Stimulated activated CD8-positive, alpha-beta memory T cell treated with anti-CD3 and anti-CD28 coated beads, Interleukin-12 subunit alpha, Interleukin-12 subunit beta, amount 100 ng/mL, for 4 hours (primary cell): ENCODE measurements at regions not wholly inside any gene's neighbourhood (a gene's known extent, or its start where the extent isn't known, plus 50 kb on each side); places are given as distances from the start of the nearest gene placed in this dataset.

ENCODE experiments used
- DNase-seq: peaks from one replicate; pipeline ENCODE4 v3.0.0-alpha.2; 2020; ENCODE audit warnings: low read depth

DNA sequence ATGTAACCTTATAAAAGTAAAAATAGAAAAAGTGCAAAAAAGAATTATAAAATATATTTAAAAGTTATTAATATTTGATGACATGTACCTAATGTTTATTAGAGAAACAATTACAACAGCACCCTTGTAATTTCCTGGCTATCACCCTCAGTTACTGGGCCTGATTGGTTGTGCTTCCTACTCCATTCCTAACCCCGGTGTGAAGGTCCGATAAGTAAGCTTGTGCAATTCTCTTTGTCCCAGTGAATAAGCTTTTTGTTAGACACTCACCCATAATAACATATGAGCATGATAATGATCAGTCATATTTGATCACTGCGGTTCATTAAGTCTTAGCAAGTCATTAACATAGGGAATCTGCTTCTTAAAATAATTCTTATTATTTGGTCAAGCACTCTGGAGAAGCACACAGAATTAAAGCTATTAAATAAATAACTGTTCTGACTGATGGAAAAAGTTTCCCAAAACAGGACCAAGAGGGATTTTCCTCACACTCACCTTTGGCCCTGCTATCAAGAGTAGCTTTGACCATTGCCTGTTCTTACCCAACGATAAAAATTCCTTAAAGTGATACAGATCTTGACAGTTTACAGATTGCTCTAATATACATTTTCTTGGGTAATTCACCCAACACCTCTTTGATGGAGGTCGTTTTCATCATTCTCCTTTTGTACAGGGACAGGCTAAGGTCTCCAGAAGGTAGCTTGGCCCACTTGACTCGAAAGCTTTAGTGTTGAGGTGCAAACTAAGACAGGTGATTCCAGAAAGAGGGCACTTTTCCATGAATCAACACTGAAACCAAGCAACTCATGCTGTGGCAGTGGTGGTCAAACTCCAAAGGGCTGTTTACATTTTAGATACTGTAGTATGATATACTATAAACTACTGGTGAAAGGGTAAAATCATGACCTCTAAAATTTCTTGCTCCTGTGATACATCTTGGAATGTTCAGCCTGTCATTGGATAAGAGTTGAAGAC is 543.0 kb upstream of the KCNMB2 start:
- DNase-seq, result no peak

DNA sequence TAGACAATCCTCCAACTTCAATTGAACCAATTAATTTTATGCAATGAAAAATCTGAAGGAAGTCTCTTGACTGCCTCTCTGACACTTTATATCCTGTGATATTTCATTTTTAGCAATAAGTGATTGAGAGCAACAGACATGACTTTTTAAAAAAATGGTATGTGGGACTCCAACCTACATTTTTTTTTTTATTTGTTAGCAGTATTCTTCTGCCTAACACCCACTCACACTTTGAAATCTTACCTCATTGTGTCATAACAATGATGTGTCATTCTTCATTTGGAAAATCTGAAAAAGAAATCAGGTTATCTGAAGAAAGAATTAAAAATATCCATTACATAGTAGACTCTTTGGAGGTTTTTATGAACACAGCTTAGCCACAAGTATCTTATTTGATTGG is 541.3 kb upstream of the KCNMB2 start:
- DNase-seq, result no peak

DNA sequence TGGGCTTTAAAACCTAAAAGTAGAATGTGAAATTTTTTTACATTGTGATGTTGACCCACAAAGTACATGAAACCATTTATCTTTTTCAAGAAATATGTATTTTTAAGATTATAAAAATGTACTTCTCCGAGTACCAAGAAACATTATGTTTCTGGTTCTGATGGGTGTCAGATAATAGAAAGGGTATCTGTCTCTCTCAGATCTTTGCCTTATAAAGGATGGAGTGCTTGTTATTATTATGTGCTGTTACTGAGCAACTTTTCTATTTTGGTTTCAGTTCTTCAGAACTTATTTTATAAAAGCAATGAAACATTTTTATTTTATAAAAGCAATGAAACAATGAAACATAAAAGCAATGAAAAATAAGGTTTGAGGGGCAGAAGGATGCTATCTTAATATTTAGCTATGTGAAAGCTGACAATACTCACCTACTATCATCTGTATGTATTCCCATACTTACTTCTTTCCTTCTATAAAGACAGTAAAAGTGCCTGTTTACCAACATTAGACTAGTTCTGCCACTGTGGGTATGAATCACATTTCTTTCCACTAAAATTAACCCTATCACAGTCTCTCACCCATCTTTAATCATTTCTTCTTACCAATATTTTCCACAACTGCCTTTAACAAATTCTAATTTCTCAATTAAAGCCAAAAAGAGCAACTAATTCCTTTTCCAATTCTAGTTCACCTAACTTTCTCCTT is 540.7 kb upstream of the KCNMB2 start:
- no peak for DNase-seq

DNA sequence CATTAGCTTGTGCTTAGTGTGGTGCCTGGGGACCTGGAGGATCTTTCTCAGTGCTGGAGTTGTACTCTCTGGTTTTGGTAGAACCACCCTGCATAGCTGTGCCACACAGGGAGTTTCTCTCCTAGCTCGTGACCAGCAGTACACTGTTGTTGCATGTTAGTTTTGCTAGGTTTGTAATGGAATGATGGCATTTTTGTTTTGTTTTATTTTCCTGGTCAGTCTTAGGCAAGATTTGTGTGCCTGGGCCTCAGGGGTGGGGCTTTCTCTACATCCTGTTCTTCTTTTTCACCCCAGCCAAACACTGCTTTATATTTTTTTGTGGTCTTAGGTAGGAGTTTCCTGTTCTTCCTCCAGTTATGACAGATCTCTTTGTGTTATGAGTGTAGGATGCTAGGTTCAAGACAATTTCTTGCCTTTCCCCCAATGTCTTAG is 534.5 kb upstream of the KCNMB2 start:
- DNase-seq, result no peak

DNA sequence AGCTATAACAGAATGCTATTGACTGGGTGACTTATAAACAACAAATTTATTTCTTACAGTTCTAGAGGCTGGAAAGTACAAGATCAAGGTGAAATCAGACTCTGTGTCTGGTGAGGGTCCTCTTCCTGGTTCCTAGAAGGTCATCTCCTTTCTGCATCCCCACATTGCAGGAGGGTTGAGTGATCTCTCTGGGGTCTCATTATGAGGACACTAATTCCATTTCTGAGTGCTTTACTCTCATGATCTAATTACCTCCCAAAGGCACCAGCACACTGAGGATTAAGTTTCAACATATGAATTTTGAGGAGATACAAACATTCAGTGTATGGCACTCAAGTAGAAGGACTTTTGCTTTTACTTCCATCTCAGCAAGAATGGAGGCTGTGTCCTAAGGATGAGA is 534.1 kb upstream of the KCNMB2 start:
- no peak for DNase-seq

DNA sequence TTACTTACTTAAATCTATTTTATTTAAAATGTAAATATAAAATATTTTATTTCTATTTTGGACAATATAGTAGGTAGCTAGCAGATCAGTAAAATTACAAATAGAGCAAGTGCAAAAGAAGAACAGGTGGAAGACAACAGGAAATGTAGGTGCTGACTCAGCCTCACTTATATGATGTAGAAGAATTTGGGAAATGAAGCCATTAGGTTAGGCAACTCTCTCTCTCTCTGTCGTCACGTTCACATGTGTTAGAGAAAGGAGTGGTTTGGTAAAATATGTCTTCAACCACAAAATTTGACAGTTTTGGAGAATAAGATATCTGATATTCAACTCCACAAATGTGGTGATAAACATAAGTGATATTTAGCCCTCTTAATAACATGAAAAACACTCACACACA is 532.5 kb upstream of the KCNMB2 start:
- DNase-seq, result no peak

DNA sequence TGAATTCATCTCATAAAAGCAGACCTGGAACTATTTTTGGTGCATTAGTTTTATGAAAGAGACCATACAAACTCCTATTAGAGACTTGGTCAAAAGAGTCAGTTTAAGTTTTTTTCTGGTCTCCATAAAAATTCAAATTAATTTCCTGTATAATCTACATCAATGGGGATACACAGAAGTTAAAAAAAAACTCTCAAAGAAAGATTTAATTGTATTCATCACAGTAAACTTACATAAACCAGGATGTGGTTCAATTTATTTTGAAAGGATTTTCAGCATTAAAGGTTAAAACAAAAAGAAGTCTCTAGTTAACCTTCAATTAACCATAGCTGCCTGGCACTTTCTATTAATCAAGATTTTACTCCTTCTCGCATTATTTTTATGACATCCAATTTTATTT is 530.3 kb upstream of the KCNMB2 start:
- no peak for DNase-seq

DNA sequence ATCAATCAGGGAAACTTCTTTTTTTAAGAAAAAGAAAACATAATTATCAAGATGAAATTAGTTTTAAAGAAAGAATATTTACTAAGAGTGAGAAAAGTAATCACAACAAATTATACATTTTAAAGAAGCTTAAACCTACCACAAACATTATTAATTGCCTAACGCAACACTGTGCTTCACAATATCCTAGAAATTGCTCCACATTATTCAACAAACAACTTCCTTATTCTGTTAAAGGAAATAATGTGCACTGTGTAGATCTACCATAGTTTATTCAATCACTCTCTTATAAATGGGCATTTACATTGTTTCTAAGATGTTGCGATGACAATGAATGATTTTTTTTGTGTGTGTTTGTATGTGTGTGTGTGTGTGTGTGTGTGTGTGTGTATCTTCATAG is 525.9 kb upstream of the KCNMB2 start:
- DNase-seq, result no peak

DNA sequence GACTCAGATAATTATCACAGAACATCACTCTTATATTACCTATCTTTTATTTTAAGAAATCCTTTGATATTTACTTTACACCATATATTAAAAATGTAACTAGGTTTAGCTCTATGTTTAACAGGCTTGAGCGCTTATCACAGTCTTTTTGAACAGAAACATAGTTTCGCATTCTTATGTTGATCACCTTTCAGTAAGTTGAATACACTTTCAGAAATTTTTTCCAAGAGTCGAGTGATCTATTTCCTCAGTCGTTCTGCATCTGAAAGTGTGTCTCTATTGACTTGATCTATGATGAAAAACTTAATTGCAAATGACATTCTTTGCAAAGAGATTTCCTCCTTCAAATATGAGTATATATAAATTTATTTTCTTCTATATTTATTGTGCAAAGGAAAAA is 516.6 kb upstream of the KCNMB2 start:
- DNase-seq, result no peak

DNA sequence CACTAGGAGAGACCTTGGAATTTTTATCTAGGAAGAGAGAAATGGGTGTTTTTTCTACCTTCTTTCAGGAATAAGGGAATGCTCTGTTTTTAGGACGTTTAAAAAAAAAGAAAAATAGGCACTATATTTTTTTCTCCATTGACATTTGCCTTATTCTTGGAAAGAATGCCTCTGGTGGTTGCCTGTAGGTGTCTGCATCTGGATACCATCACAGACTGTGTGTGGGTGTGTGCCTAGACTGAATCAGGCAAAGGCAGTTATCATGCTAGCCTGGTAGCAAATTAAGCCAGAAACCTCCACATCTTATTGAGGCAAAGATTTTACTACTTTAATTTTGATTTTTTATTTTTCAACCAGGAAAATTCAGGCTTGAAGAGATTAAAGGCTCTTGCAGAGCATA is 513.6 kb upstream of the KCNMB2 start:
- no peak for DNase-seq

DNA sequence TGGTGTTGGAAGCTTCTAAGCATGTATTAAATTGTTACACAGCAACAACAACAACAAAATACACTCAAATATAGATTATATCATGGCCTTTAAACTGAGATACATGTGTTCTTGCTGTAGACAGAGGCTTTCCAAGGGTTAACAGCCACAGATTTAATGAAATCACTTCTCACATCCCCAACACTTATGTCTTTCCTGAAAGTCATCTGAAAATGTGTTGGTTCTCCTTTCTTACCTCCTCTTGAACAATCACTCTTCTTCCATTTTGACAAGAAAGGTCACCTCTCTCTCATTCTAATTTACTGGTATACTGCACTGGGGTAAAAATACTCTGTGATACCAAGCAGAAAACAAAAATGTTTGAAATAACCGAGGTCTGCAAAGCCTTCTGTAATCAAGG is 507.3 kb upstream of the KCNMB2 start:
- no peak for DNase-seq

DNA sequence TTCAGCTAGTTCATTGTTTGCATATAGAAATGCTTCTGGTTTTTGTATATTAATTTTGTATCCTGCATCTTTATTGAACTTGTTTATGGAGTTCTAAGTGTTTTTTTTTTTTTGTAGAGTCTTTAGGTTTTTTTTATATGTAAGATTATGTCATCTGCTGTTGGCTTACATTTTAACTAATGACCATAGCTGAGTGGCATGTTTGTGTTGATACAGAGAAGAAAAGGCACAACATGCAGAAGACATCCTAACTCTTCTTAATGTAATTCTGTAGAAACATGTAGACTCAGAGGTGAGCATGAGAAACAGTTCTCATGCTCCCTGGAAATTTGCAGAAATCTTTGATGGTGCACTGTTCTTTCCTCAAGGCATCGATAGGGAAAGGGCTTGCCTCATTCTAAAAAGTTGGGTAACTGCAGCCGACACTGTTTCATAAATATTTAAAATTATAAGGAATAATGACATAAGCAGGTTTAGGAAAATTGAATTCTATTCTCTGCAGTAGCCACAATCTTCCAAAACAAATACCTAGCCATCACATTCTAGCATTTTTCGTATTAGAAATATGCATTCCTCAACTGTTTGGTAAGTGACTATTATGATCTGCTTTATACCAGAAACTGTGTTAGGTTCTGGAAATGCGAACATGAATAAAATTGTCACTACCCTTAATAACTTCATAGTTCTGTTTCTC is 499.6 kb upstream of the KCNMB2 start:
- DNase-seq, result no peak

DNA sequence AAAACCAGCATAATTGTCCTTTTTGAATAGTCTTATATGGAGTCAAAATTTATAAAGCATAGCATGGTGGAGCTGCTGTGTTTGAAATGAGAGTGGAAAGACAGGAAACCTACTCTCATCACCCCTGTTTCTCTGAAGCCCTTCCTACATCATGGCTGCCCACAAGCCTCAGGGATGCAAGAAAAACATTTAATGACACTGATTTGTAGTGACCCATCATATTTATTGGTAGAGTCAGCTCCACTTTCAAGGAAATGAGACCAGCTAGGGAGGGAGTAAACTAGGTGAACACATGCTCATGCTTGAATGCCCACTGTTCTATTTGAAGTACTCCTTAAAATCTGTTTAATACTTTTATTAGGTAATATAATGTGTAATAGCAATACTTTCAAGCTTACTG is 494.3 kb upstream of the KCNMB2 start:
- no peak for DNase-seq

DNA sequence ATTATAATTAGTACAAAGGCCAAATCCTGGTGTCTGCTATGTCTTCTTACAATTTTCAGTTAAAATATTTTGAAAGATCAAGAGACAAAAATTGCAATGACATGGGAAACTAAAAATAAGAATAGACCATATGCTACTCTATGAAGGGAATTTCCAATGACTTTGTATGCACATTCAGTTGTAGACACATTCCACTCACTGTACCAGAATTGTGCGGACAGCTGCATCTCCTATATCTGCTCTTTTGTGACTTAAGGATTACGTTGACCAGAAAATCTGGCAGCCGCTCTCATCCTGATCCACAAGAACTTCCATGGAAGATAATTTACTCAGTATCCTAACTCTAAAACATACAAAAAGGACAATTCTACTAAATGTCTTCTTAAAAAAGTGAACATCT is 493.9 kb upstream of the KCNMB2 start:
- no peak for DNase-seq

DNA sequence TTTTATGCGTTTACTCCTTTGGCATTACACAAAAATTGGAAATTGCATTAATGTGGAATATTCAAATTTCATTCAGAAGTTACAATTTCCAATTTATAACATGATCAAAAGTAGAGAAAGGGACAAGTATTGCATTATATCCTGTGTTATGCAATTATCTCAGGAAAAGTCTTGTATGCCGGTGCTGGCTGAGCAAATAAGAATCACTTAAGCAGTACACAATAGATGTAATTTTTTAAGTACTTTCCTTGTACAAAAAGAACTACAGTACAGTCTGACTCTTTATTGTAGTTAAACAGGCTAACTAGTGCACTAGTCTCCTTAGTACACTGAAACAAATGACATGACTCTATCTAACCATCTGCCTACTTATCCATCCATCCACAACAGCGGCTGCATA is 493.2 kb upstream of the KCNMB2 start:
- no peak for DNase-seq

DNA sequence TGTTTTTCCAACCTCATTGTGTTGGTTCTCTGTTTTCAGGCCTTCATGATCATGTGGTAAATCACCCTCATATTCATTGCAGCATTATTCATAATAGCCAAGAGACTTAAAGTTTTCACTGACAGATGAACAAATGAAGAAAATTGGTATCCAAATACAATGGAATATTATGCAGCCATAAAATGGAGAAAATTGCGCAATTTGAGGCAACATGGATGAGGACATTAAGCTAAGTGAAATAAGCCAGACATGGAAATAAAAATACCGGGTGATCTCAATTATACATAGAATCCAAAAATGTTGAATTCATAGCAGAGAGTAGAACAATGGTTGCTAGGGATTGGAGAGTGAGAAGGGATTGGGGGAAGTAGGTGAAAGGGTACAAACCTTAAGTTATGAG is 491.9 kb upstream of the KCNMB2 start:
- no peak for DNase-seq

DNA sequence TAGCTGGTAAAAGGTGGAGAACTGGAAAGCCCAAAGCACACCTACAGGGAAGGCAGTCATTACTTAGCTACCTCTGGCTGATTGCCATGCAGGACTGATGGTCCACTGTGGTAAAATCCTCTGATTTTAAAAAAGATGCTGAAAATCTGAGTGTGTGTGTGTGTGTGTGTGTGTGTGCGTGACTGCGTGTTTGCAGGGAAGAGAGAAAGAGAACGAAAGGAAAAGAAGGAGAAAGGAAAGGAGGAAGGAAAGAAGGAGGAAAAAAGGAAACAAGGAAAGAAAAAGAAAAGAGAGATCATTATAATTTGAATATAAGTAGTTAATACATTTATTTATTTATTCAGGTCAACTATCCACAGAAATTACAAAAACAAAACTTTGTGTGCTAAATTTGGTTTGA is 488.7 kb upstream of the KCNMB2 start:
- DNase-seq, result no peak

DNA sequence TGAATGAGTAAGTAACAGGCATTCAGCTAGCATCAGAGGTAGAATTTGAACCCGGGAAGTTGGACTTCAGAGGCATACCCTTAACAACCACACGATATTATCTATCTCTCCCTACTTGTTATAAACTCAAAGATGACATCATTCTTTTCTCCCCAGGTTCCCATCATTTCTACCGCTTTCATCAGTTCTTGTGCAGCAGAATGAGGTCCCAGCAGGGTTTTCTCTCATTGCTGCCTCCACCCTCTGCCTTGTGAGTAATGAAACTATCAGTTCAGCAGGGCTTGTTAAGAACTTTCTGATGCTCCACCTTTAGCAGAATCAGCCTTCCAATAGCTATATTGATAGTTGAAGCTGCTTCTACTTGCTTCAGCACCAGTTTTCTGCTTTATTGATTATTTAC is 487.5 kb upstream of the KCNMB2 start:
- DNase-seq, result no peak

DNA sequence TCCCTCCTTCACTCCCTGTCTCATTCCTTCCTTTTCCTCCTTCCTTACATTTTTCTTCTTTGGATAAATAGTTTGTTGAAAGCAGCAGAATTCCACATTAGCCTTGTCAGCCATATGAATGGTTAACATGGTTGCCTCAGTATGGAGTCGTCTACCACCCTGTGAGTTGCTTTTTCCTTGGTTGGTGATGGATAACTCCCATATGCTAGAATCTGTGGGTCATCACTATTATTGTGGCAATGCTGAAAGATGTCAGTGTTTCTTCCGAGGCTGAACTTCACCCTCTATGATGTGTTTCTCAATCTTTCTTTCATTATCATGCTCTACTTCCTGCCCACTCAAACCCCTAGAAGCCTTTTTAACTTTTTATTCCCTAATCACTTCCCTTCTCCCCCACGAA is 481.8 kb upstream of the KCNMB2 start:
- no peak for DNase-seq

DNA sequence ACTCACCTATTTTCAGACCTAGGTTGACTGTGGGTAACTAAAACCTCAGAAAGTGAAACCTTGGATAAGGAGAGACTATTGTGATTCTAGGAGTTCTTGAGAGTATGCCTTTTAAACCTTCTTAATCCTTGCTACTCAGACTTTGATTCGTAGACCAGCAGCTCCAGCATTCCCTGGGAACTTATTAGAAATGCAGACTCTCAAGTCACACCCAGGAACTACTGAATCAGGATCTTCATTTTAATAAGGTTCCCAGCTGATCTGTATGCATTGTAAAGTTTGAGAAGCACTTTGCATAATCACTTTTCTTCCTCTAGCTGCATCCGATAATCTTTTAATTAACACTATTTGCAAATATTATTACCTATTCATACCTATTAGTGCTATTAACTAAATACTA is 480.3 kb upstream of the KCNMB2 start:
- DNase-seq, result no peak

DNA sequence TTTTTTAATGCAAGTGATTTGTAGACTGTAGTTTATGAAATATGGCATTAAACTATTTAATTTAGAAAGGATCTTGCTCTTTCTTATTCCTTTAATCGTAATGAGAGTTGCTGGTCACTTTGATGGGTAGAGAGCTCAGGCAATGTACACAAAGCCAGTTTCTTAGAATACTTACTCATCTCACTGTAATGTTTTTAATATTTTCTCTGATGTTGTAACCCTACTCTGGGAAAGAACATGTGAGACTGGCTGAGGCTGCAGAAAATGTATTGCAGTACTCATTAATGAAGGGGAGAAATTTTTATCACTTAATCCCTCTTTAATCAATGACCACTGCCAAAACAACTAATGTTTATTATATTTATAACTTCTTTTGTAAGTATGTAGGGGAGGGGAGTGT is 479.4 kb upstream of the KCNMB2 start:
- no peak for DNase-seq

DNA sequence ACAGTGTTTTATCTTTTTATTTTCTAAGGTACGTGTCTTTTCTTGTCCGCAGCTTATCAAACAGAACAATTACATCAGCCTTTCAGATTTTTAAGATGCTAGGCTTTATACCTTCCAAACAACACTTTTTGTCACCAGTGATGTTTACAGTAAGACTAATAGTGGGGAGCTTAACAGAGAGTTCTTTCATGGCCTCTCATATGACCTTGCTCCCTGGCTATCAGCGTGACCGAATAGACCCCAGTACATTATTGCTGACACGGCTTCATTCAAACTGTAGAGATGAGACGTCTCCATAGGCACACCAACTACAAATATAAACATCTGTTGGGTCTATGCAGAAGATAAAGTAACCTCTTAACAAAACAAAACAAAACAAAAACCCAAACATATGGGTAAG is 477.6 kb upstream of the KCNMB2 start:
- no peak for DNase-seq

DNA sequence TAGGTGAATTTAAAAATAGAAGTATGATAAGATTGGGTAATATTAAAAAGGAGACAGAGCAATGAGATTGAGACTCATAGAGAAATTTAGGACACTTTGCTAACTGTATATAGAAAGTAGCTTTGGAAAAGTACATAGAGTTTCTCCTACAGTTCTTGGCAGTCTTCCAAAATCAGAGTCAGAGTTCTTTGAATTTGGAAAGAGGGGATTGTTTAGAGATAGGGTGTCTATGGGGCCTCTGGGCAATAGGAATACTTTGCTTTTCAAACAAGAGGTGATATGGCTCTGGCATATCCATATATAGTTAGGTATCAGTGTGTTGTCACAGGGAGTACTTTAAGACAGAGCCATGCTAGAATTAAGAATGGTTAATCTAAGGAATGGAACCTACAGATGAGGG is 477.1 kb upstream of the KCNMB2 start:
- DNase-seq, result no peak
